Eye (tissue), 1 donor: ENCODE measurements at regions not wholly inside any gene's neighbourhood (a gene's known extent, or its start where the extent isn't known, plus 50 kb on each side); places are given as distances from the start of the nearest gene placed in this dataset.

Source experiments
- DNase-seq: peaks from one replicate; pipeline ENCODE4 v3.0.0-alpha.2; 2015

DNA sequence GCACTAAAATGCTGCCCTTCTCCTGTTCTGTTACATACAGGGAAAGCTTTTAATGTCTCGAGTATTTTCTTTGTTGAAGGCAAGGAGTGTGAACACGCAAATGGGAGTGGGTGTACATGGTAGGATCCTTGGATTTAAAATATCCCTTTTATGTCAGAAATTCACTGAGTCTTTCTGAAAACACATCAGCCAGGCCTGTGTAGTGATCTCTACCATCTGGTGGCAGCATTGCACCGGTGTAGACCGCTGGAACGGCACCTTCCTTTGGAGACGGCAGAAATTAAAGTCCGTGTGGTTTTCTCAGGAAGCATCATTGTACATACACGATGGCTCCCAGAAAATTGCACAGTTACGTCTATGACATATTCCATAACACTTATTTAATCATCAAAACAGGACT, 515.8 kb downstream of the GALR1 start:
- DNase-seq = peak; percentile 86

DNA sequence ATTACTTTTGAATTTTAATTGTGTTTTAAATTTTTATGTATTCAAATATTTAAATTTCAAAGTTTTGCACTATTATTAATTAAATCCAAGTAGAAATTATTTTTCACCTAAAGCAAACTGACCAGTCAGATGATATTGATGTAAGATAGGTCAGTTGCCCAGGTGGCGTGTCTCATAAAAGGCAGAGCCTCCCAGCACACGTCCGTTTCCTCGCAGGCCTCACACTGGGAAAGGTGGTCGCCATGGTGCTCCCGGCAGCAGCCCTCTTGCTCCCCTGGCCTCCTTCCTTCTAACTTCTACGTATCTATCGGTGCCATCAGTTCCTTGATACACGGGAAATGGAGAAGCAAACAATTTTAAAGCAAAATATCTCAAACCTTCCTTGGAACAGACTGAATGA, 516.8 kb downstream of the GALR1 start:
- no peak for DNase-seq

DNA sequence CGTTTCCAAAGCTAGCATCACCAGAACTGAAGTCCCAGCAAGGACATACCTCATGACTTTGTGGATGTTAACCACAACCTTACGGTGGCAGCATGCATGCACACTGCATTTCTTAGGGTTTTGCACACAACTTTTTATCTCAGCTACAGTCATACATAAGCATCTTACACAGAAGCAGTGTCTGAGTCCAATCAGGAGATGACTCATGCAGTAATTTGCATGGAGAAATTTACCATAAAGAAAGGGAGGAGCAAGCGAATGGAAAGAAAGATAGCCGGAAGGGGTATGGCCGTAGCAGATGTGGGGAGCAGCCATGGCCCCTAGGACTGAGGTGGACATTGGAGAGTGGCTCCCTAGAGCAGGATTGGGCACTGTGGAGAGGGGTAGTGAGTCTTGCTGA, 522.5 kb downstream of the GALR1 start:
- DNase-seq = no peak

DNA sequence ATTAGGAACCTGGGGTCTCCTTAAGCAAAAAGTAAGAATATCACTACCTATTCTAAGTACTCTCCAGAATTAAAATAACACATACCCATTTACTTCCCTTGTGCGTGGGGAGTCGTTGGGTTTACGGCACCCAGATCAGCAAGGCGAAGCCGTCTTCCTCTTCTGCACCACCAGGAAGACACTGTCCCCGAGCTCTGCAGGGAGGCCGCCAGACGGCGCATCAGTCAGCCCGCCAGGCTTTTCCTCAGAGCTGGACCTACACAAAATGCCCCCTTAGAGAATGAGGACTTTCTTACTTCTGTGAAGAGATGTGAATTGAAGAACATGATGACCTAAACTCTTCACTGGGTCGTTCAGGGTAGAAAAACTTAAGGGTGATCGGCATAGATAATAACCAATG, 526.5 kb downstream of the GALR1 start:
- no peak for DNase-seq

DNA sequence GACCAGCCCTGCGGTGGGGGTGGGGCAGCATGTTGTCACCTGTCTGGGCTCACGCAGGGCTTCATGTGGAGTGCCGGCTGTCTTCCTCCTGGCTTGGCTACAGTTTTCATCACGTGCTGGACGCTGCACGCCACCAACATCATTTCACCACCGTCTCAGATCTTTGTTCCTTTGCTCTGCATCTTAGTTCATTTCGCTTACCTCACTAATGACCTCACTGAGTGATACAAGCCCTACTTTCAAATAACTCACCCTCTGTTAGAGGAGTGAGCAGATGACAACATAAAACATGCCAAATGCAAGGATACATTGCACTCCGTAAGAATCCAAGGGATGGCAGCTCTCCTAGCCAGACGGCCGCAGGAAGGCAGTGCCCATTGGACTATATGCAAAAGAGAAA, 527.5 kb downstream of the GALR1 start:
- DNase-seq = no peak

DNA sequence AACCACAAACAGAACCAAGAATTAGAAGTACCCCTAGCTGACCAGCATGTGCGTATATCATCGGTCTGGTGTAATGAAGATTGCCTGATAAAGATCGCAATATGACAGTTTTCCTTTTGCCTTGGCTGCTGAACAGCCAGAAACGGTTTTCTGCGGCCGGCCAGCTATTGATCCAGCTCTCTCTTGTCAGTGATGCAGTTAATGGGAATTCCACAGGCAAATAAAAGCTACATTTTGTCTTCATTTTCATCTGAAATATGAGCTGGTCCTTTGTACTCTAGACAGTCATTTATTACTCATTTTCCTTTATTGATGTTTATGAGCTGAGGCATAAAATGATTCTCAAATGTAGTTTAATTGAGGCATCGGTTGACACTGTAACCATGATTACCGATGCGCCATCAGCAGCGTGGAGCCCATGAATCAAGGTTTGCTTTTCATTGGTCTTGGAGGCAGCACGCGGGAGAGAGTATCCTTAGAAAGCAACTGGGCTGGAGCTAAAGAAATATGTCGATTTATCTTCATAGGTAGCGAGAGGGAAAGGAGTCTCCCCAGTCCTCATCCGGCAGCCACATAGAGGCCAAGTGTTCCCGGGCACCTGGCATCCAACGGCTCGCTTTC, 535.2 kb downstream of the GALR1 start:
- DNase-seq = no peak

DNA sequence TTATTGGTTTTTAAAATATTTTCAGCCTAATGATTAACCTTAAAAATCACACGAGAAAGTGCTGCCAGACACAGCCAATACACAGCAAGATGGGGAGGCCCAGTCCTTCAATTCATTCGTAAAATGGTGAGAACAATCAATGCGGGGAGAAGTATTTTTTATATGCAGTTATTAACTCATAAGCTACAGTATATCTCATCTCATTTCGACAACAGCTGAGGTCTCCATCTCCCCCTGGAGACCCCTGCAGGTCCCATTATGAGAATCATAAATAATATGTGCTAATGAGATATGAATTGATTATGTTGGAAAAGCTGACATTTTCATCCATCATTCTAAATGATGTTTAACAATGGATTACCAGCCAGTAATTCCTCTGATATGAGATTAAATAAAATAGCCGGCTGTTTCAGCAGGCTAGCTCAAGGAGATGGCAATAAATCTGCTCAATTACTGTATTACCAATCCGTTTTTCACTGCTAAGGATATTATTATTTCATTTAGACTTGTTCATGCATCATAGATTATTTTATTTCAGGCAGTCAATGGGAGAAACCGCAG, 535.8 kb downstream of the GALR1 start:
- DNase-seq = no peak

DNA sequence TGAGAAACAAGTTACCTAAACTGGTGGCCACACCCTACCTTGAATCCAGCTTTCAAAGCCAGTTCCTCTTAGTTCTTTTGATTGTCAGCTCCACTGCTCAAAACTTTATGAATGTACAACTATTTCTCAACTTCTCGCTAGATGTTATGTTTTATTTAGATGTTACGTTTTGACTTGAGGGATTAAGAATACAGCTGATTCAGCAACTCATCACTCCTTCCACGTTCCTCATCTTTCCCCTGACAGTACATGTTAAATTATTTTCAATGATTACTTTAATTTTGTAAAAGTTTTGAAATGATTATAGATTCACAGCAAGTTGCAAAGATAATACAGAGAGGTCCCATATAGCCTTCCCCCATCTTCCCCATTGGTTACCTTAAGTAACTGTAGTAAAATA, 553.4 kb downstream of the GALR1 start:
- DNase-seq = no peak

DNA sequence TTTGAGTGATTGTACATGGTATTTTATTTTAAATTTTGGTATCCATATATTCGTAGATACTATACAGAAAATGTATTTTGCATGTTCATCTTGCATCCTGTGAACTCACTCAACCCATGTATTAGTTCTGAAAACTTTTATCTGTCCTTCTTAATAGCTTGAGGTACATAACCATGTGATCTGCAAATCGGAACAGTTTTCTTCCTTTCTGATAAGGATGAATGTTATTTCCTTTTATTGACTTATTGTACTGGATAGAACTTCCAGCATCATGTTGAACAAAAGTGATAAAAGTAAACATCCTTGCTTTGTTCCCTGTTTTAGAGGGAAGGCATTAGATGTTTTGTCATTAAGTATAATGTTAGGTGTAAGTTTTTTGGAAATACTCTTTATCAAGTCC, 554.7 kb downstream of the GALR1 start:
- no peak for DNase-seq

DNA sequence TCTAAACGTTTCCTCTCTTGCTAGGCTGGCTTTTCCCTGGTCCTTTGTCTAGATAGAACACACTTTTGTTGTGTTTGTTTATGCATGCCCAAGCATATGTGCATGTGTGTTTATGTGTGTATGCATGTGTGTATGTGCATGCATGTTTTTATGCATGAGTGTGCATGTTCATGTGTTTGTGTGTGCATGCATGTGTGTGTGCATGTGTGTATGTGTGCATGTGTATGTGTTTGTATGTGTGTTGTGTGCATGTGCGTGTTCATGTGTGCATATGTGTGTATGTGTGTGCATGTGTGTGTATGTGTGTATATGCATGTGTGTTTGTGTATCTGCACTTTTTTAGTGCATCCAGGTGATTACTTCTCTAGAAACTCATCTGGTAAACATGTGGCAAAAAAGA, 558.0 kb downstream of the GALR1 start:
- no peak for DNase-seq

DNA sequence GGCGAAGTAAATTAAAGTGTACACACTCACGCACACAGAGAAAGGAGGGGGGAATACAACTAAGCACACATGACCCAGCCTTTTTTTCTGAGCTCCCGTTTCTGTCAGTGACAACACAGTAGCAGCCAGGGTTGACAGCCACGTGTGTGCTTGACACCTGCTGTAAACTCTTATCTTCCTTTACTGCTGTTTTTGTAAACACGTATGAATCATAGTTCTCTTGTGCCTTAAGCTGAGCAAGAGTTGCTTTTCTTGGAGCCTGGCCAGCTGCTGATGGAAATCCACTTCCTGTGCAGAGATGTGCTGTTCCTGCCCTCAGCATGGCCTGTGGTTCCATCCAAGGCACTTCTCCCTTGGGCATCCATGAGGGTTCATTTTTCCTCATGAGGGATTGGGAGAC, 561.9 kb downstream of the GALR1 start:
- no peak for DNase-seq

DNA sequence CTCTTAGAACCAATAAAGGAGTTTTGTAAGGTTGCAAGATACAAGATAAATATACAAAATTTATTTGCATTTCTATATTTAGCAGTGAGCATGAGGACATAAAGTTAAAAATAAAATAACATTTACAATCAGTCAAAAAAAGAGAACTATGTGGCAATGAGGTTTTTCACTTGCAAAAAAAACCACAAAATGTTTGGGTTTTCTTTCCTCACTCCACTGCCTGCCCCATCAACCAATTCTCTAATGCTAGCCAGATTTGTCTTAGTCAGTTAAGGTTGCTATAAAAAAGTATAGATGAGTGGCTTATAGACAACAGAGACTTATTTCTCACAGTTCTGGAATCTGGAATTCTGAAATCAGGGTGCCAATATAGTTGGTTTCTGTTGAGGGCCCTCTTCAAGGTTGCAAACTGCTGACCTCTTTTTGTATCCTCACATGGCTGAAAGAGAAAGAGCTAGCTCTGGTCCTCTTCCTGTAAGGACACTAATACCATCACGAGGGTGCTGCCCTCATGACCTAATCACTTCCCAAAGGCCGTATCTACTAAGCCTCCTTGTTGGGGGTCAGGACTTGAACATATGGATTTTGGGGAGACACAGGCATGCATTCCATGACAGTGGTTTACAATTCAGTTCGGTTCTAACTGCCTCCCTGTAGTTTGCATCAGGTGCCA, 566.2 kb downstream of the GALR1 start:
- DNase-seq = no peak

DNA sequence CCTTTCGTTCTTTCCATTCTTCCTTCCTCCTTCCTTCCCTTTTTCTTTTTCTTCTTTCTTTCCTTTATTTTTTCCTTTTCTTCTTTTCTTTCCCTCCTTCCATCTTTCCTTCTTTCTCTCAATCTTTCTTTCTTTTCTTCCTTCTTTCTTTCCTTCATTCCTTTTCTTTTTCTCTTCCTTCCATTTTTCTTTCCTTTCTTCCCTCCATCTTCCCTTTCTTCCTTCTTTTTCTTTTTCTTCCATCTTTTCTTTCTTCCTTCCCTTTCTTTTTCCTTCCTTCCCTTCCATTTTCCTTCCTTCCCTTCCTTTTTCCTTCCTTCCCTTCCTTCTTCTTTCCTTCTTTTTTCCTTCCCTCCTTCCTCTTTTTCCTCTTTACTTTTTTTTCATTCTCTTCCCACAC, 568.7 kb downstream of the GALR1 start:
- no peak for DNase-seq

DNA sequence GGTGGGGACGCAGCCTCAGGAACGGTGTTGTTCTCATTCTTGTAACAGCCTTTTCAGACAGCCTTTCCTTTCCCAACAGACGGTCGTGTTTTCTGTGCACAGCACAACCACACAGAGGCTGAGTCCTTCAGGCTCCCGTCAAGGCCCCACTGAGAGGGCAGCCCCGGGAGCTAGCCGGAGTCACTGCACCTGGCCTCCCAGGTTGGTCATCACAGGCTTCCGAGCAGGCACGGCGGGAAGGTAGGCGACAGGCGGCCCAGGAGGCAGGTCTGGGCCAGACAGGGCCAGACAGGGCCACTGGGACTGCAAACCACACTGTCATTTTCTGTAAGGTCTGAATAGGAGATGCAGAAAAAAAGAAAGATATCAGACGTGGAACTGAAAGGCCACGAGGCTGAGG, 570.8 kb downstream of the GALR1 start:
- no peak for DNase-seq

DNA sequence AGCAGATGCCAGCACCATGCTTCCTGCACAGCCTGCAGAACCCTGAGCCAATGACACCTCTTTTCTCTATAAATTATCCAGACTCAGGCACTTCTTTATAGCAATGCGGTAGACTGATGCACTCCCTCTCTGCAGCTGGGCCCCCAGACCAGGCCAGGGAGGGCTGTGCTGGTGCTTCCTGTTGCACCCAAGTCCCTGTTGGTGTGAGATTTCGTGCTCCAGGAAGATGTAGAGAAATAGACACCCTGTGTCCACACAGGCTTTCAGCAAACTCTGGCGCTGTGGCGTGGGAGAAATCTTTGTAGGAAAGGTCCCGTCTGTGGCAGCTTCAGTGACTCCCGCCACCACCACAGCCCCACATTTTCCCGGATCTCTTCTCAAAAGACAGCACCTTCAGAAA, 572.2 kb downstream of the GALR1 start:
- no peak for DNase-seq

DNA sequence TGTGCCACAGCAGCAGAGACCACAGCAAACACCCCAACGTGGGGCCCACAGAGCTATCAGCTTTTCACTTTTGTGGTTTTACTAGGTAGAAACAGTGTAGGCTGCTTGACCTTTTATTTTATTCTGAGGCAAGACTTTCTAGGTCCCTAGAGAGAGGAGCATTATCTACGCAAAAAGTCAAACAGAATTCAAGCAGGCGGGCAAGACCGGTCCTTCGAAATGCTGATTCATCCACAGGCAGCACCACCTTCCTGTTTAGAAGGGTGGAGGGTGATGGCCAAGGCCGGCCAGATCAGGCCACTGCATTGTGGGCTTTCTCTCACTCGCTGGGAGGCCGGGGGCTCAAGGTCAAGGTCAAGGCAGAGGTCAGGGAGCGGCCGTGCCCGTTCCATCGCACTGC, 573.0 kb downstream of the GALR1 start:
- peak; percentile 30 for DNase-seq

DNA sequence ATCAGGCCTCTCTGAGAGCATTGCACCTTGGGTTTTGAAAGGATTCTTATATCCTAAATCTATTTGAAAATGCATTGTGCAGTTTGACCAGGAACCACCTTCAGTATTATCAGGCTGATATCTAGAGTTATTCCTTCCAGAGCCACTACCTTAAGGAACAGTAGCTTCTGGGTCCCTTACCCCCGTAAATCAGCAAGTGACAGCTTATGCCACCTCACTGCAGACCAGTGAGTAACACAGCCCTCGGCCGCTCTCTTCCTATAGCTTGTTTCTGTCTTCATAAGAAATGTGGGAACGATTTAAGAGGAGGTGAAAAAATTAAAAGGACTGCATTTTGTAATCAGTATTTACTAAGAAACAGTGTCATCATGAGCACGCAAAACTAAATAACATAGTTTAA, 584.2 kb downstream of the GALR1 start:
- no peak for DNase-seq

DNA sequence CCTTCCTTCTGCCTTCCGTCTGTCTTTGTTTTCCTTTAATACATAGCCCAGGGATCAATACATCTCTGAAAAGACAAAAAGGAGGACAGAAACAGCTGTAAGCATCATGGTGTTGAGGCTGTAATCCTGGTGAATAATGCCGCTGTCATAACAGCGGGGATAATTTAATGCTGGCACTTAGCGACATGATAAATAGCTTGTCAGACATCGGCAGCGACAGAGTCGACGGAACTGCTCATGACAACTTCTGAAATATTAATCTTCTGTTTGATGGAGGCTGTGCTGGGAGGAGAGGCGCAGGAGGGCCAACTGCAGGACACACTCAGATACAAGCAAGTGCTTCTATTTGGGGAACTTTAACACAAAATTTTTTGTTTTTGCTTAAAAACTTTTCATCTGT, 602.2 kb downstream of the GALR1 start:
- peak; percentile 71 for DNase-seq

DNA sequence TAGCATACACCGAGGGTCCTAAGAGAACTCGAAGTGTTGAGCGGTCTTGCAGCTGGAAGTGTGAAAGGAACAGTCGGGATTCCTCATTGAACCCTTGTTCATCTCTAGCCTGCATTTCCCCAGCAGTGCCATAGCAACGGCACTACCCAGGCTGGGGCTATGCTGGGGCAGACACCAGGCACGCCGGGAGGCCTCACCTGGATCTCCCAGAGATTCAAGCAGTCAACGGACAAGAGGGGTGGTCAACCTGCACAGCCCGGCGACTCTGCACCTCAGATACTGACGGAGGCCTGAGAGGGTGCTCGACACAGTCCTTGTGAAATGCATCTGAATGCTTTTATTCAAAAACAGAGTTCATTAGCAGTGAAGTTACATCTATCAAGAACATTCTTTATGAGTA, 604.2 kb downstream of the GALR1 start:
- DNase-seq = no peak

DNA sequence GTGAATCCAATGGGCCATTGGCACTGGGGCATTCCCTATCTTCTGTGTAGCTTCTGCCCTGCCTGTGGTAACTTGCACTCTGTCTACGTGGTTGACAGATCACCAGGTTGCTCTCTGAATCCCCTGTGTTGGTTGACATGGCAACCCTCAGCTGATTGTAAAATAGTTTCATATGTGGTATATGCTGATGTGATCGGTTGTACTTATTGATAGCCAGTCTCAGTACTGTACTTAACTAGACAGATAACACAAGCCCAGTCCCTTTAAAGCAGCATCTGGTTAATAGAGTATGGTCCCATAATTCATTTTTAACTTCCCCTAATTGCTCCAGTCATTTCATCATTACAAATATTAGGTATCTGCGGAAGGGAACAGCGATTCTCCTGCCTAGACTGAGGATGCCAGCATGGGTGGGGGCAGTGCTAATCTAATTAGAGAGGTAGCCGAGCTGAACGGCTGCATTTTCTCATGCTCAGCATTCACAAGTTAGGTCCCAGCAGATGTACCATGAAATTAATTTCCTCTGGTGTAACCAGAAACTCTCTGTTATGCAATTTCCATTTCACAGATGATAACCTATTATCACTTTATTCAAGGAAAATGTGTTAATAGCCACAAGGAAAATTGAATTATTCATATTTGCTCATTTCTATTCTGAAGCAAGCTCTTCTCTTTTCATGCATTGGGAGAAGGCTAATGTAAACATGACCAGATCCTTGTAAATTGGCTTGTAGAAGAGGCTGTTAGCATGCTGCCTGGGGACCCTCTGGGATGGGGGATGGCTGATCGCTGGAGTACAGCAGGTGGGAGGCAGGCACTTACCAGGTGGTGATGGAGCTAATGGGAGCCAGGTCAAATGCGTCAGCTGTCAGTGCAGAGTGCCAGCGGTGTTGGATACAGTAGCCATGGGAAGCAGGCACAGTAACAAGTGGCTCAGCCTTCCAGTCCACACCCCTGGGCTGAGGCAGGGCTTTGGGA, 608.3 kb downstream of the GALR1 start:
- peak; percentile 84 for DNase-seq

DNA sequence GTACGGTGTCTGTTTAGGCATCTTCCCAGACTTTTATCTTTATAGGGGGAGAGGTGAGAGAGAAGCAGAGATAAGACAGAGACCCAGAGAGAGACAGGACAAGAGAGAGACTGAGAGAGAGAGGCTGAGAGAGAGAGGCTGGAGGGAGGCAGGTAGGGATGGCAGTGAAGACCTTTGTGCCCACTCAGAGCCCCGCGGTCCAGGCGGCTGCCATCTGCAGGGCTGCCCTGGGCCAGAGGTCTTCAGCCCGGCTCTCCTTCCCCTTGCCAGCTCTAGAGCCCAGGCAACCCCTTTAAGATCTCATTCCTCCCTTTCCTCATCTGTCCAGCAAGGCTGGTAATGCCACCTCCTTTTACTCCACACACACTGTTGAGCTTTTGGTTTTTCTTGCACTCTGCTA, 610.0 kb downstream of the GALR1 start:
- no peak for DNase-seq

DNA sequence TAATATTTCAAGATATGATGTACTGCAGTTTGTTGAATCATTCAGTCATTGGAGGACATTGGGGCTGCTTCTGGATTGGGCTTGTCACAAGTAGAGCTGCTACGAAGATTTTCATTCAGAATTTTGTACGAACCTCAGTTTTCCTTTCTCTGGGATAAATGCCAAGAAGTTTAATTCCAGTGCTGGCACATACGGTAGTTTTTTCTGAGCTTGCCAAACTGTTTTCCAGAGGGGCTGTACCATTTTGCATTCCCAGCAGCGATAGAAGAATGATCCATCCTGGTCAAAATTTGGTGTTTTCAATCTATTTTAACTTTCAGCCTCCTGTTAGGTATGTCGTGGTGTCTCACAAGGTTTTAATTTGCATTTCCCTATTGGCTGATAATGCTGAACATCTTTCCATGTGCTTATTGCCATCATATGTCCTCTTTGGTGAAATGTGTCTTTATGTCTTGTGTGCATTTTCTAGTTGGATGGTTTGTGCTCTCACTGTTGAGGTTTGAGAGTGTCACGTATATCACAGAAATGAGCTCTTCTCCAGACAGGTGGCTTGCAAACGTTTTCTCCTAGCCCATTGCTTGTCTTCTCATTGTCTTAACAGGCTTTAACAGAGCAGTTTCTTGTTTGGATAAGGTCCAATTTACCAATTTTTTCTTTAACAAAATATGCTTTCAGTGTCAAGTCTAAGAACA, 612.6 kb downstream of the GALR1 start:
- DNase-seq = no peak

DNA sequence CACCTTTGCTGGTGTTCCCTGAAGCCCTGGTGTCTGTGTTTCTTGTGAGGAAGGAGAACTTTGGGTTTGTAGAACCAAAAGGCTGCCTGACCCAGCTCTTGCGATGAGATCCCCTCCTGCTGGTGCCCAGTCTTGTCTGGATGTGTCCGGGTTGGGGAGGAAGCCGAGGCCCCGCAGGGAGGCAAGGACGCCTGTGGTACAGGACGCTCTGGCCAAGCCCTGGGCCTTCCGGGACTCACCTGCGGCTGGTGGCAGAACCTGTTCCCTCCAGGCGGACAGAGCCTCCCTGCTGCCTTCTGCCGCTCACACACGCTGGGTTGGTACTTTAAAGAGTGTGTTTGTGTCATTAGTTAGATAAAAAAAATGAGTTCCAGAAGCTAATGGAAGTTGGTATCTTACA, 616.2 kb downstream of the GALR1 start:
- DNase-seq = no peak
